SK-N-SH treated with all-trans-retinoic acid at 6 μM for 48 hours (cell line): ENCODE measurements at regions not wholly inside any gene's neighbourhood (a gene's known extent, or its start where the extent isn't known, plus 50 kb on each side); places are given as distances from the start of the nearest gene placed in this dataset.

ENCODE experiments used
- ATAC-seq: fragments of 200-7000 bp; cut with Tn5 transposase; 3 replicates; pipeline ENCODE4 v1.9.1; 2020; ENCODE audit warnings: mild to moderate bottlenecking, moderate library complexity
- ARNTL ChIP-seq: fragments of 450-650 bp; formaldehyde crosslinking; IDR thresholded peaks from 2 replicates; pipeline ENCODE4 v1.5.0; 2020; ENCODE audit warnings: low read depth, mild to moderate bottlenecking, moderate library complexity, borderline replicate concordance
- BACH2 ChIP-seq: fragments of 250-450 bp; sonication (Bioruptor Pico); IDR thresholded peaks from 2 replicates; pipeline ENCODE4 v1.9.0; 2021; ENCODE audit warnings: mild to moderate bottlenecking, borderline replicate concordance
- CSDC2 ChIP-seq: fragments of 250-450 bp; sonication (Bioruptor Pico); IDR thresholded peaks from 2 replicates; pipeline ENCODE4 v1.5.0; 2020; ENCODE audit warnings: mild to moderate bottlenecking, moderate library complexity
- ESRRG ChIP-seq: fragments of 250-450 bp; sonication (Bioruptor Pico); IDR thresholded peaks from 2 replicates; pipeline ENCODE4 v1.6.1; 2021; ENCODE audit warnings: mild to moderate bottlenecking
- GLIS3 ChIP-seq: fragments of 250-450 bp; sonication (Bioruptor Pico); IDR thresholded peaks from 2 replicates; pipeline ENCODE4 v1.5.0; 2020; ENCODE audit warnings: mild to moderate bottlenecking, moderate library complexity
- ISL1 ChIP-seq: fragments of 250-450 bp; sonication (Bioruptor Pico); IDR thresholded peaks from 2 replicates; pipeline ENCODE4 v2.1.2; 2022; ENCODE audit warnings: mild to moderate bottlenecking, moderate library complexity
- PPARA ChIP-seq: fragments of 250-450 bp; sonication (Bioruptor Pico); IDR thresholded peaks from 2 replicates; pipeline ENCODE4 v1.5.0; 2020; ENCODE audit warnings: mild to moderate bottlenecking, borderline replicate concordance
- RARB ChIP-seq: fragments of 250-450 bp; sonication (Bioruptor Pico); IDR thresholded peaks from 2 replicates; pipeline ENCODE4 v1.8.0; 2021; ENCODE audit warnings: mild to moderate bottlenecking, moderate library complexity
- TCF4 ChIP-seq: fragments of 250-450 bp; sonication (Bioruptor Pico); IDR thresholded peaks from 2 replicates; pipeline ENCODE4 v1.8.0; 2021; ENCODE audit warnings: mild to moderate bottlenecking, moderate library complexity, borderline replicate concordance
- TOX ChIP-seq: fragments of 250-450 bp; sonication (Bioruptor Pico); IDR thresholded peaks from 2 replicates; pipeline ENCODE4 v1.8.0; 2021; ENCODE audit warnings: mild to moderate bottlenecking, moderate library complexity, borderline replicate concordance
- ZFP3 ChIP-seq: fragments of 250-450 bp; sonication (Bioruptor Pico); IDR thresholded peaks from 2 replicates; pipeline ENCODE4 v1.5.0; 2020; ENCODE audit warnings: mild to moderate bottlenecking, moderate library complexity
- ZNF565 ChIP-seq: fragments of 450-650 bp; formaldehyde crosslinking; conservative IDR thresholded peaks from 2 replicates; pipeline ENCODE4 v1.5.0; 2020; ENCODE audit warnings: low read depth, mild to moderate bottlenecking, moderate library complexity
- ZNF70 ChIP-seq: fragments of 450-650 bp; formaldehyde crosslinking; IDR thresholded peaks from 2 replicates; pipeline ENCODE4 v1.5.0; 2020; ENCODE audit warnings: mild to moderate bottlenecking, moderate library complexity
- TF ChIP-seq, protein P1 (sequence below): fragments of 250-450 bp; sonication (Bioruptor Pico); IDR thresholded peaks from 2 replicates; pipeline ENCODE4 v1.5.1; 2020; ENCODE audit warnings: low read depth, mild to moderate bottlenecking, moderate library complexity
- TF ChIP-seq, protein P2 (sequence below): fragments of 250-450 bp; sonication (Bioruptor Pico); IDR thresholded peaks from 2 replicates; pipeline ENCODE4 v1.5.0; 2020; ENCODE audit warnings: mild to moderate bottlenecking, moderate library complexity
- TF ChIP-seq, protein P3 (sequence below): fragments of 250-450 bp; sonication (Bioruptor Pico); IDR thresholded peaks from 2 replicates; pipeline ENCODE4 v1.8.0; 2020; ENCODE audit warnings: mild to moderate bottlenecking, moderate library complexity, borderline replicate concordance
- TF ChIP-seq, protein P4 (sequence below): fragments of 250-450 bp; sonication (Bioruptor Pico); IDR thresholded peaks from 2 replicates; pipeline ENCODE4 v1.8.0; 2021; ENCODE audit warnings: low read depth, mild to moderate bottlenecking, moderate library complexity, borderline replicate concordance

DNA sequence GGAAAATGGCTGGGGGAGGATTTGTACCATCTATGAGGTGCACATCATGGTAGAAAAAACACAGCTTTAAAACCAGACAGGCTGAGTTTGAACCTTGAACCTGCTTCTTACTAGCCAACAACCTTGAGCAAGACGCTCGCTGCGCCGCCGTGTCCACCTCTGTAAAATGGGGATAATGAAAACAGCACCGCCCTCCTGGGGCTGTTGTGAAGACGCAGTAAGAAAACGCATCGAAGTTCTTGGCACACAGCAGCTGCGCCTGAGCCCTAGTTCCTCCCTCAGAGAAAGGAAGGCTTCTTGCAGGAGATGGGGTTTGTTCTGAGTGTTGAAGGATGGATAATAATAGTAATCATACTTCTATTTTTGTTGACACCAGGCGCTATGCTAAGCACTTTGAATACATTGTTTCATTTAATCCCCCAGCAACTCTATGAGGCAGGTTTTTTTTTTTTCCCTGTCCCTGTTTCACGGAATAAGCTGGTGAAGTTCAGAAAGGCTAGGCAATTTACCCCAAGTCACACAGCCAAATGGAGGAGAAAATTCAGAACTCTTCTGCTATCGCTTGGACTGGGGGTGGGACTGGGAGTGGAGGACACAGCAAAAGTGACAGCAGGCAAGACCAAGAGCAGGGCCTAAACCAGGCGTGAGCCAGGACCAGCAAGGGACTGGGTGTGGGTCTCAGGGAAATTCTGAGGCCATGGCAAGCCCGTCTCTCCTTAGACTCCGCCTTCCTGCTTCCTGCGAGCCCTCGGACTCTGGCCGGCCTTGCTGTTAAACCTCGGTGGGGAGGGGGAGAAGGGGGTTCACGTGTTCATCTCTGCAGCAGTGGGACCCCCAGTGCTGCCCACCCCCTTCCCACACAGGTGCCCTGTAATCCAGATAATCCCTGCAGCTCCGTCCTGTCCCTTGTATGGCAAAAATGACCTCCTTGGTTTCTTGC lies 97.5 kb downstream of the LRRC74A start:
- no peak for TF ChIP-seq ZFP3 (CRISPR knock-in tag)
- no peak for TF ChIP-seq ZNF565 (CRISPR knock-in tag)
- TF ChIP-seq TCF4 (CRISPR knock-in tag): no peak
- no peak for TF ChIP-seq RARB (CRISPR knock-in tag)
- TF ChIP-seq, protein P1, sequence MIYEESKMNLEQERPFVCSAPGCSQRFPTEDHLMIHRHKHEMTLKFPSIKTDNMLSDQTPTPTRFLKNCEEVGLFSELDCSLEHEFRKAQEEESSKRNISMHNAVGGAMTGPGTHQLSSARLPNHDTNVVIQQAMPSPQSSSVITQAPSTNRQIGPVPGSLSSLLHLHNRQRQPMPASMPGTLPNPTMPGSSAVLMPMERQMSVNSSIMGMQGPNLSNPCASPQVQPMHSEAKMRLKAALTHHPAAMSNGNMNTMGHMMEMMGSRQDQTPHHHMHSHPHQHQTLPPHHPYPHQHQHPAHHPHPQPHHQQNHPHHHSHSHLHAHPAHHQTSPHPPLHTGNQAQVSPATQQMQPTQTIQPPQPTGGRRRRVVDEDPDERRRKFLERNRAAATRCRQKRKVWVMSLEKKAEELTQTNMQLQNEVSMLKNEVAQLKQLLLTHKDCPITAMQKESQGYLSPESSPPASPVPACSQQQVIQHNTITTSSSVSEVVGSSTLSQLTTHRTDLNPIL (CRISPR knock-in tag): no peak
- no peak for TF ChIP-seq CSDC2 (CRISPR knock-in tag)
- no peak for ATAC-seq

DNA sequence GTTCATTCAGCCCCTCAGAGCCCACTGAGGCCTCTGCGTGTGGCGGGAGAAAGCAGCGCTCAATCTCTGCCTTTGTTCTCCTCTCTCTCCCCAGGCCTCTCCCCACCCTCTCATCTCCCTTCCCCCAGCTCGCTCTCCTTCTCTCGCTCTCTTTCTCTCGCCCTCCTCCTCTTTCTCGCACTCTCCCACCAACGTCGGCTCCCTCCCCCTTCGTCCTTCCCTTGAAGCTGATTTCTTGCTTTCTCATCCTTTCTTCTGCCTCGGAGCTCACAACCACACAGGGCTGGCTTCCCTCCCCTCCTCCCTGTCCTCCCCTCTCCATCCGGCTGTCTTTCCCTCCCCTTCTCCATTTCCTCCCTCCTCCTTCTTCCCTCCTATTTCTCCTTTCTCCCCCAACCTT lies 96.4 kb downstream of the LRRC74A start:
- TF ChIP-seq CSDC2 (CRISPR knock-in tag): no peak
- TF ChIP-seq, all 23 proteins: peak for 0
- ATAC-seq: no peak

DNA sequence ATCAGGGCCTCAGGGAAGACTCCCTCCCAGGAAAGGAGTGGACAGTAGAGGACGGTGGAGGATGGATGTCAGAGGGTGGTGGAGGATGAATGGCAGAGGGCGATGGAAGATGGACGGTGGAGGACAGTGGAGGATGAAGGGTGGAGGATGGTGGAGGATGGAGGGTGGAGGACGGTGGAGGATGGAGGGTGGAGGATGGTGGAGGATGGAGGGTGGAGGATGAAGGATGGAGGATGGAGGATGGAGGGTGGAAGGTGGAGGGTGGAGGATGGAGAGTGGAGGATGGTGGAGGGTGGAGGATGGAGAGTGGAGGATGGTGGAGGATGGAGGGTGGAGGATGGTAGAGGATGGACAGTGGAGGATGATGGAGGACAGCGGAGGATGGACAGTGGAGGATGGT lies 95.9 kb downstream of the LRRC74A start:
- ATAC-seq: no peak
- no peak for TF ChIP-seq TOX (CRISPR knock-in tag)
- TF ChIP-seq, protein P1 (CRISPR knock-in tag): no peak

DNA sequence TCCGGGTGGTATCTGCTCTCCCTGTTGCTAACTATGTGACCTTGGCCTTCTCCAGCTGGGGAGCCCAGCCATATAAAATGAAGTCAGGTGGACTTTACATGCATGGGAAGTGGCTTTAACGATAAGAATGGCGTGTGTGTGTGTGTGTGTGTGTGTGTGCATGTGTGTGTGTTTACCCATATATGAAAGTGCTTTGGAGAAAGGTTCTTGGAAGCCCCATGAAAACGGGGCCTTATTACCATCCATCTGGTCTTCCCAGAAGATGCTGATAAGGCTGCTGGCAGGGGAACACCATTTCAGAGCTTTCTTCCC lies 94.8 kb downstream of the LRRC74A start:
- no peak for ATAC-seq
- TF ChIP-seq ZFP3 (CRISPR knock-in tag) (no peak), PPARA (CRISPR knock-in tag) (no peak), ZNF565 (CRISPR knock-in tag) (no peak), GLIS3 (CRISPR knock-in tag) (no peak), BACH2 (no peak), ZNF70 (no peak), ISL1 (CRISPR knock-in tag) (no peak), ARNTL (CRISPR knock-in tag) (no peak), ESRRG (CRISPR knock-in tag) (no peak)
- TF ChIP-seq, protein P1 (CRISPR knock-in tag): no peak
- TF ChIP-seq, protein P2, sequence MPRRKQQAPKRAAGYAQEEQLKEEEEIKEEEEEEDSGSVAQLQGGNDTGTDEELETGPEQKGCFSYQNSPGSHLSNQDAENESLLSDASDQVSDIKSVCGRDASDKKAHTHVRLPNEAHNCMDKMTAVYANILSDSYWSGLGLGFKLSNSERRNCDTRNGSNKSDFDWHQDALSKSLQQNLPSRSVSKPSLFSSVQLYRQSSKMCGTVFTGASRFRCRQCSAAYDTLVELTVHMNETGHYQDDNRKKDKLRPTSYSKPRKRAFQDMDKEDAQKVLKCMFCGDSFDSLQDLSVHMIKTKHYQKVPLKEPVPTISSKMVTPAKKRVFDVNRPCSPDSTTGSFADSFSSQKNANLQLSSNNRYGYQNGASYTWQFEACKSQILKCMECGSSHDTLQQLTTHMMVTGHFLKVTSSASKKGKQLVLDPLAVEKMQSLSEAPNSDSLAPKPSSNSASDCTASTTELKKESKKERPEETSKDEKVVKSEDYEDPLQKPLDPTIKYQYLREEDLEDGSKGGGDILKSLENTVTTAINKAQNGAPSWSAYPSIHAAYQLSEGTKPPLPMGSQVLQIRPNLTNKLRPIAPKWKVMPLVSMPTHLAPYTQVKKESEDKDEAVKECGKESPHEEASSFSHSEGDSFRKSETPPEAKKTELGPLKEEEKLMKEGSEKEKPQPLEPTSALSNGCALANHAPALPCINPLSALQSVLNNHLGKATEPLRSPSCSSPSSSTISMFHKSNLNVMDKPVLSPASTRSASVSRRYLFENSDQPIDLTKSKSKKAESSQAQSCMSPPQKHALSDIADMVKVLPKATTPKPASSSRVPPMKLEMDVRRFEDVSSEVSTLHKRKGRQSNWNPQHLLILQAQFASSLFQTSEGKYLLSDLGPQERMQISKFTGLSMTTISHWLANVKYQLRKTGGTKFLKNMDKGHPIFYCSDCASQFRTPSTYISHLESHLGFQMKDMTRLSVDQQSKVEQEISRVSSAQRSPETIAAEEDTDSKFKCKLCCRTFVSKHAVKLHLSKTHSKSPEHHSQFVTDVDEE (CRISPR knock-in tag): no peak
- TF ChIP-seq, protein P3, sequence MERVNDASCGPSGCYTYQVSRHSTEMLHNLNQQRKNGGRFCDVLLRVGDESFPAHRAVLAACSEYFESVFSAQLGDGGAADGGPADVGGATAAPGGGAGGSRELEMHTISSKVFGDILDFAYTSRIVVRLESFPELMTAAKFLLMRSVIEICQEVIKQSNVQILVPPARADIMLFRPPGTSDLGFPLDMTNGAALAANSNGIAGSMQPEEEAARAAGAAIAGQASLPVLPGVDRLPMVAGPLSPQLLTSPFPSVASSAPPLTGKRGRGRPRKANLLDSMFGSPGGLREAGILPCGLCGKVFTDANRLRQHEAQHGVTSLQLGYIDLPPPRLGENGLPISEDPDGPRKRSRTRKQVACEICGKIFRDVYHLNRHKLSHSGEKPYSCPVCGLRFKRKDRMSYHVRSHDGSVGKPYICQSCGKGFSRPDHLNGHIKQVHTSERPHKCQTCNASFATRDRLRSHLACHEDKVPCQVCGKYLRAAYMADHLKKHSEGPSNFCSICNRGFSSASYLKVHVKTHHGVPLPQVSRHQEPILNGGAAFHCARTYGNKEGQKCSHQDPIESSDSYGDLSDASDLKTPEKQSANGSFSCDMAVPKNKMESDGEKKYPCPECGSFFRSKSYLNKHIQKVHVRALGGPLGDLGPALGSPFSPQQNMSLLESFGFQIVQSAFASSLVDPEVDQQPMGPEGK: no peak
- TF ChIP-seq, protein P4, sequence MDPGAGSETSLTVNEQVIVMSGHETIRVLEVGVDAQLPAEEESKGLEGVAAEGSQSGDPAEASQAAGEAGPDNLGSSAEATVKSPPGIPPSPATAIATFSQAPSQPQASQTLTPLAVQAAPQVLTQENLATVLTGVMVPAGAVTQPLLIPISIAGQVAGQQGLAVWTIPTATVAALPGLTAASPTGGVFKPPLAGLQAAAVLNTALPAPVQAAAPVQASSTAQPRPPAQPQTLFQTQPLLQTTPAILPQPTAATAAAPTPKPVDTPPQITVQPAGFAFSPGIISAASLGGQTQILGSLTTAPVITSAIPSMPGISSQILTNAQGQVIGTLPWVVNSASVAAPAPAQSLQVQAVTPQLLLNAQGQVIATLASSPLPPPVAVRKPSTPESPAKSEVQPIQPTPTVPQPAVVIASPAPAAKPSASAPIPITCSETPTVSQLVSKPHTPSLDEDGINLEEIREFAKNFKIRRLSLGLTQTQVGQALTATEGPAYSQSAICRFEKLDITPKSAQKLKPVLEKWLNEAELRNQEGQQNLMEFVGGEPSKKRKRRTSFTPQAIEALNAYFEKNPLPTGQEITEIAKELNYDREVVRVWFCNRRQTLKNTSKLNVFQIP (CRISPR knock-in tag): no peak
- TF ChIP-seq, all 23 proteins: peak for 0
